NCI-H510A treated with DMSO at 0.1 percent for 48 hours (cell line): ENCODE measurements at regions not wholly inside any gene's neighbourhood (a gene's known extent, or its start where the extent isn't known, plus 50 kb on each side); places are given as distances from the start of the nearest gene placed in this dataset.
"Not testable (repeated sequence)": the region's sequence is repeated elsewhere in the genome, so short reads cannot be mapped to it uniquely, and the experiment has no call there.

ENCODE experiments used
- DNase-seq: peaks from one replicate; lab custom pipeline; 2025; lab: John Stamatoyannopoulos, UW

GRCh38 chr10:32141018-32141807 is 85.0 kb upstream of the KIF5B start:
- DNase-seq, result no peak

- no peak for DNase-seq
Observed at GRCh38 chr10:32140403-32140802, 84.2 kb upstream of the KIF5B start.

- DNase-seq, result no peak
Observed at GRCh38 chr10:32139223-32140073, 83.2 kb upstream of the KIF5B start.

- not testable (repeated sequence) for DNase-seq
Observed at GRCh38 chr10:32136927-32137326, 80.7 kb upstream of the KIF5B start.

- DNase-seq, result not testable (repeated sequence)
Observed at GRCh38 chr10:32135796-32136195, 79.6 kb upstream of the KIF5B start.

DNA sequence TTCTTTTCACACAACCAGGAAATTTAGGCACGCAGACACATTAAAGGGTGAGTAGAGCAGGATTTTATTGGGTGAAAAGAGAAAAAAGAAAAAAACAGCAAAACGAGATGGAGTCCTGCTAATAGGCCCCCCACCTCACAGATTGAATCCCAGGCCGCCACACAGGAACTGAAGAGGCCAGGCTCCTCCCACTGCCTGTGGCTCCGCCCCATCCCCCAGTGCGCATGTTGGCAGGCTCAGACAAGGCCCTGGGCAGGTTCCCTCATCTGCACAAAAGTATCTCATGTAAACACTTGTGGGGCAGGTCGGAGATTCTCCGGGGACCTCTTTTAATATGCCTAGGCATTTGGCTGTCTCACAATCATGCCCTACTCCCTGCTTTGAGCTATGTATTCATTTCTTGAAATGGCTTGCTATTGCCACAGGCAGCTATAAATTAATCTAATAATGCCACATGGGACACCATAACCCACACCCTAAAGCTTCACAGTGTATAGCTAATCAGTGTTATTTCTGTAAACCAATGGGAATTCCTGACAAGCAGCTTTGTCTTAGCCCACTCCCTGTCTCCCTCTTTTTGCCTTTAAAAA is 76.2 kb upstream of the KIF5B start:
- DNase-seq, result no peak

- DNase-seq, result no peak
Observed at GRCh38 chr10:32131388-32131787, 75.2 kb upstream of the KIF5B start.

DNA sequence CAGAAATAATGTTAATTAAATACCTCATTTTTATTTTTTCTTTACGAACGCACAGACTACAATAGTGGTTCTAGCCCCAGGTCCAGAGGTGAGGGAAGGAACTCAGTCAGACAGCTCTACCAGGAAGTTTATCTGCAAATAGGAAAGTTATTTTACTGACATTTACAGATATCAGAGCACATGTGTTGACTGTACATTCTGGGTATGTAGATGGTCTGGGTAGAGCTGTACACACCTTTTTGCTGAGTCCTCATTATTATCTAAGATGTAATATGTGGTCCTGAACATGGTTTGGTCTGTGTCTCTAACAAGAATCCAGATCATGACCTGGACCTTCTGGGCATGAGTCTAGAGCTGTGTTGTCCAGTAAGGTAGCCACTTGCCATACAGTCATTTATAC is 74.6 kb upstream of the KIF5B start:
- DNase-seq, result no peak

- DNase-seq, result no peak
Observed at GRCh38 chr10:32125023-32125422, 68.8 kb upstream of the KIF5B start.

- DNase-seq, result no peak
Observed at GRCh38 chr10:32123021-32123420, 66.8 kb upstream of the KIF5B start.

DNA sequence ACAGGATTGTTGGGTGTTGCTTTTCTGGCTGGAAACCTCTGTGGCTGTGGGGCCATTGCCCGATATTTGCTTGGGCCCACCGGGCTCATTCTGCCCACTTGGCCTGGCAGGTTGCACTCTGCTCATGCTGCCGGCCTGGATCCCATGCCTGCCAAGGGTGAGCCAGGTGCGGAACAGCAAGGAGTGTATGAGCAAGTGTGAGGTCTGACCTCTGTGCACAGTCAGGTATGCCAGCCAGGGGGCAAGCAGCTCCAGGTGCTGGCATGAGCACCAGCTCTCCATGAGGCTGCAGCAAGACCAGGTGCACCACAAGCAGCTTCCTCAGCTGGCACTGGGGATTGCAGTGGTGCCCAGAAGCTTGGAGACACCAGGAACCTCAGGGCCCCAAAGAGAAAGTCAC is 65.4 kb upstream of the KIF5B start:
- no peak for DNase-seq

GRCh38 chr10:32120147-32120546 is 63.9 kb upstream of the KIF5B start:
- no peak for DNase-seq

DNA sequence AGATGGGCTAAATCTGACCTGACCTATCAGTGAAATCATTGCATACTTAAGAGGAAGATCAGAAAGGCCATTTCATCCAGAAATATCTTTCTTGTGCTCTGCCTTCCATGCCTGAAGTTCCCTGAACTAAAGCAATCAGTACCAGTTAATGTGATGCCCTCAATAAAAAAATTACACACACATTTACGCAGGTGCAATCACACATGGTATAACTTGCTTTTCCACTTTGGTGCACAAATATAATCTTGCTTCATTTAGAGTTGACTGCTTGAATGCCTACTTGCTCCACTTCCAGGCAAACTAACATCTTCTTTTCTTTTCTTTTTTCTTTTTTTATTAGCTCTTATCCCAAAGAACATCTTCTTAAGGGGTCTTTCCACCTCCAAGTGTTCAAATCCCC is 58.3 kb upstream of the KIF5B start:
- peak; percentile 1 for DNase-seq

DNA sequence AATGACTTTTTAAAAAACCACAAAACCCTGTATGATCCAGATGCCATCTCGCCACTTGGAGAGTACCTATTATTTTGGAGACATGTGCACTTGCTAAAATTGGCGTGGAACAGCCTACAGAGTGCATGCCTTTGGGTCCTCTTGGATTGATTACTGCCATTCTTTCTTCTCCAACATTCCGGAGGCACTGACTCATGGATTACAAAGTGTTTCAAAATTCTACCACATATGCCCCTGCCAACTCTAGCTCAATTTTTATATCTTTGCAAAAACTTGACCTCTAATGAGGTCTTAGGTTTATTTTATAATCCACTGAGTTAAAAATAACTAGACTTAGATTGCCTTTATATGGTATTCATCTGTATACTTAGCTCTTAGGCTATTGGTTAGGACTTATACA is 55.8 kb upstream of the KIF5B start:
- no peak for DNase-seq

GRCh38 chr10:32111585-32111984 is 55.4 kb upstream of the KIF5B start:
- DNase-seq, result no peak

DNA sequence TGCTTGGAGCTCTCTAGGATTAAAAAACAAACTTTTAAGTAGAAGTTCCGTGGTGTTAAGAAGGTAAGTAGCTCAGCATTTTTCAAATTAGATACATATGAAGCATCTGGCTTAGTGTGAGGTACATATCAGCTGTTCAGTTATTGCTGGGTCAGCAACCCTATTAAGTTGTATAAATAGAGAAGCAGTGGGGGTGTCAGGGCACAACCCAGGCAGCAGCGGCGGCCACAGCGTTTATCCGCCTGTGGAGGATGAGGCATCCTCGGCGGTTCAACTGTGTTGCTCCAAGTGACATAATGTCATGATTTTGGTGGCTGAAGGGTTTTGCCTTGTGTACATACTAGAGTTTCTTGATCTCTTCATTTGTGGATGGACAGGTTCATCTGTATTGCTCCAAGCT is 54.6 kb upstream of the KIF5B start:
- no peak for DNase-seq

- DNase-seq, result no peak
Observed at GRCh38 chr10:32109603-32110002, 53.4 kb upstream of the KIF5B start.
